HepG2 (cell line): ENCODE measurements at regions not wholly inside any gene's neighbourhood (a gene's known extent, or its start where the extent isn't known, plus 50 kb on each side); places are given as distances from the start of the nearest gene placed in this dataset.

Experiments
- ATAC-seq: fragments of 200-7000 bp; cut with Tn5 transposase; 3 replicates; pipeline ENCODE4 v1.9.1; 2020; ENCODE audit warnings: mild to moderate bottlenecking, moderate library complexity
- BruUV-seq: library from RNA; stranded (reverse); fragments of 400-500 nt; replicated peaks from 2 replicates; lab custom pipeline; 2021; lab: Mats Ljungman, UMichigan
- CTCF ChIA-PET: fragments of 300-600 bp; formaldehyde crosslinking; extraction: SDS; loops from one replicate; lab custom pipeline; 2021; ENCODE audit warnings: low total read pairs, inconsistent platforms, low intra/inter-chr PET ratio; lab: Yijun Ruan, JAX
- POLR2A ChIA-PET: fragments of 350-600 bp; sonication (Branson Sonifier 250); formaldehyde crosslinking; loops from one replicate; lab custom pipeline; 2020; ENCODE audit warnings: antibody characterized with exemption, inconsistent platforms; lab: Yijun Ruan, JAX
- DNase-seq: peaks from one replicate; pipeline ENCODE4 v3.0.0-alpha.2; 2015; ENCODE audit warnings: low spot score
- FAIRE-seq: peaks from 3 replicates; lab custom pipeline; 2011; peaks lifted over from hg19 to GRCh38; lab: Jason Lieb, UNC
- H2AFZ ChIP-seq: one replicate; pipeline ENCODE4 v1.6.1; 2011; ENCODE audit warnings: low read length, inconsistent platforms
- H3K27ac ChIP-seq: fragments of 300-600 bp; 3 replicates; pipeline ENCODE4 v1.8.0; 2011; ENCODE audit warnings: mixed run types, mild to moderate bottlenecking, mixed read lengths, low read length, inconsistent platforms; ENCODE audit not compliant: insufficient read depth; ENCODE audit errors: extremely low read length
- H3K27me3 ChIP-seq, 2 experiments: fragments of 200-600 bp in 1 of 2; 2 replicates in 1 of 2; 3 replicates in 1 of 2; pipeline versions ENCODE4 v1.6.0 to v1.8.0; 2011; ENCODE audit warnings: low read length in 2 of 2, mild to moderate bottlenecking in 2 of 2, moderate library complexity in 2 of 2, inconsistent platforms in 1 of 2; ENCODE audit not compliant: insufficient read depth in 2 of 2, control insufficient read depth in 1 of 2
- H3K36me3 ChIP-seq, 2 experiments: fragments of 200-600 bp in 1 of 2; replicated peaks in 1 of 2; 2 replicates in 1 of 2; 3 replicates in 1 of 2; pipeline versions ENCODE4 v1.5.1 to v1.8.0; 2011; ENCODE audit warnings: low read length in 2 of 2, inconsistent platforms in 1 of 2; ENCODE audit not compliant: insufficient read depth in 2 of 2, control insufficient read depth in 1 of 2
- H3K4me1 ChIP-seq: 2 replicates; pipeline ENCODE4 v1.5.1; 2012; ENCODE audit warnings: low read length, inconsistent platforms; ENCODE audit not compliant: insufficient read depth
- H3K4me2 ChIP-seq: 2 replicates; pipeline ENCODE4 v1.6.0; 2011; ENCODE audit warnings: low read depth, low read length, inconsistent platforms
- H3K4me3 ChIP-seq, 3 experiments: fragments of 200-600 bp in 1 of 3; sonication (generic), shearing (Covaris generic) in 1 of 3; replicated peaks in 1 of 3; 2 replicates each; pipeline ENCODE4 v1.5.1; 2011 to 2016; ENCODE audit warnings: low read length in 3 of 3, inconsistent platforms in 2 of 3, low read depth in 2 of 3, mild to moderate bottlenecking in 2 of 3, control low read depth in 1 of 3, mixed read lengths in 1 of 3; ENCODE audit not compliant: insufficient read depth in 1 of 3
- H3K79me2 ChIP-seq: one replicate; pipeline ENCODE4 v1.6.1; 2011; ENCODE audit warnings: low read length, inconsistent platforms; ENCODE audit not compliant: insufficient read depth
- H3K9ac ChIP-seq: 2 replicates; pipeline ENCODE4 v1.6.0; 2011; ENCODE audit warnings: mild to moderate bottlenecking, low read depth, low read length, inconsistent platforms; ENCODE audit not compliant: insufficient read depth
- H3K9me3 ChIP-seq: 2 replicates; pipeline ENCODE4 v1.5.1; 2012; ENCODE audit warnings: mild to moderate bottlenecking, low read length
- H4K20me1 ChIP-seq: 2 replicates; pipeline ENCODE4 v1.6.0; 2011; ENCODE audit warnings: inconsistent platforms, mild to moderate bottlenecking, low read length, moderate library complexity; ENCODE audit not compliant: insufficient read depth
- ATF1 ChIP-seq: IDR thresholded peaks from 2 replicates; pipeline ENCODE4 v1.6.1; 2016; ENCODE audit warnings: mild to moderate bottlenecking, control low read depth
- FOXJ3 ChIP-seq: sonication (generic); formaldehyde crosslinking; IDR thresholded peaks from 2 replicates; pipeline ENCODE4 v1.4.0; 2020; ENCODE audit warnings: missing genetic modification reagents, mild to moderate bottlenecking, borderline replicate concordance
- FOXO1 ChIP-seq: sonication (generic); formaldehyde crosslinking; IDR thresholded peaks from 2 replicates; pipeline ENCODE4 v1.4.0; 2020; ENCODE audit warnings: missing genetic modification reagents
- IKZF1 ChIP-seq: fragments of 450-650 bp; IDR thresholded peaks from 2 replicates; pipeline ENCODE4 v1.7.1; 2016
- SCMH1 ChIP-seq: sonication (generic); formaldehyde crosslinking; IDR thresholded peaks from 2 replicates; pipeline ENCODE4 v1.9.0; 2021; ENCODE audit warnings: missing genetic modification reagents, mild to moderate bottlenecking, borderline replicate concordance
- TIGD3 ChIP-seq: sonication (generic); formaldehyde crosslinking; IDR thresholded peaks from 2 replicates; pipeline ENCODE4 v1.5.1; 2020; ENCODE audit warnings: mild to moderate bottlenecking, missing genetic modification reagents, borderline replicate concordance
- ZBTB7B ChIP-seq: sonication (generic); formaldehyde crosslinking; IDR thresholded peaks from 2 replicates; pipeline ENCODE4 v1.4.0; 2020; ENCODE audit warnings: missing genetic modification reagents
- ZFP82 ChIP-seq: sonication (generic); formaldehyde crosslinking; IDR thresholded peaks from 2 replicates; pipeline ENCODE4 v1.5.1; 2020; ENCODE audit warnings: mild to moderate bottlenecking, missing genetic modification reagents, borderline replicate concordance
- ZNF414 ChIP-seq: sonication (generic); formaldehyde crosslinking; IDR thresholded peaks from 2 replicates; pipeline ENCODE4 v1.5.0; 2020; ENCODE audit warnings: missing genetic modification reagents
- ZNF556 ChIP-seq: sonication (generic); formaldehyde crosslinking; IDR thresholded peaks from 2 replicates; pipeline ENCODE4 v1.4.0; 2020; ENCODE audit warnings: mild to moderate bottlenecking, missing genetic modification reagents, borderline replicate concordance
- ZNF883 ChIP-seq: sonication (generic); formaldehyde crosslinking; IDR thresholded peaks from 2 replicates; pipeline ENCODE4 v1.5.1; 2020; ENCODE audit warnings: mild to moderate bottlenecking, missing genetic modification reagents; ENCODE audit errors: not compliant biosample characterization
- WGBS: methylation state at CpG from one replicate; pipeline ENCODE4 v1.1.6; 2017; ENCODE audit warnings: low lambda C conversion rate; 5-methylcytosine and 5-hydroxymethylcytosine counted together
- in situ Hi-C: cut with HindIII; loops from 2 replicates; pipeline ENCODE4 v1.10.0; 2017; ENCODE audit warnings: low pct_unique_long_range_greater_than_20kb; ENCODE audit not compliant: extremely low pct_ligation_motif_present
- intact Hi-C: fragments of 100-400 bp; cut with micrococcal nuclease; formaldehyde crosslinking; loops from one replicate; pipeline ENCODE4 v1.10.0; 2022; ENCODE audit not compliant: unreplicated experiment

GRCh38 chr3:80018375-80018774 lies 250.6 kb upstream of the ROBO1 start (continued):
- TF ChIP-seq ZBTB7B (CRISPR knock-in tag) (no peak), FOXO1 (CRISPR knock-in tag) (no peak), ATF1 (no peak), IKZF1 (no peak), ZNF414 (CRISPR knock-in tag) (no peak), ZNF556 (CRISPR knock-in tag) (no peak), ZNF883 (CRISPR knock-in tag) (no peak), TIGD3 (CRISPR knock-in tag) (no peak)

- ATAC-seq = no peak
- CTCF ChIA-PET = no interaction called here
- intact Hi-C loops (no loop called here), in situ Hi-C loops (no loop called here)
- no peaks in the 10 kb centered on the region for H3K9me3 ChIP-seq
- no peak overlapping the region for H3K4me3 ChIP-seq
- no peak overlapping the region for H2AFZ ChIP-seq
- H3K27me3 ChIP-seq = no peaks in the 10 kb centered on the region
- no TSS peak for BruUV-seq
- no peak for TF ChIP-seq SCMH1 (CRISPR knock-in tag)
- TF ChIP-seq FOXJ3 (CRISPR knock-in tag) = no peak
- TF ChIP-seq ZFP82 (CRISPR knock-in tag) = no peak
- H3K4me2 ChIP-seq = no peak overlapping the region
- FAIRE-seq = no peak
- H3K79me2 ChIP-seq = no peaks in the 10 kb centered on the region
- H3K4me1 ChIP-seq = no peaks in the 10 kb centered on the region
- H4K20me1 ChIP-seq = no peaks in the 10 kb centered on the region
- no peaks in the 10 kb centered on the region for H3K36me3 ChIP-seq
- no peak for DNase-seq
- H3K27ac ChIP-seq = no peak overlapping the region
- WGBS = 0% methylated on average over 2 of the region's 2 CpGs
- H3K9ac ChIP-seq = no peak overlapping the region
- POLR2A ChIA-PET = no interaction called here
Measured at GRCh38 chr3:80017369-80017768, 249.6 kb upstream of the ROBO1 start.
